ENCODE measurements at regions not wholly inside any gene's neighbourhood (a gene's known extent, or its start where the extent isn't known, plus 50 kb on each side); places are given as distances from the start of the nearest gene placed in this dataset.
A peak's percentile ranks its signal among the peaks of the same experiment; 100 is the strongest.

DNA sequence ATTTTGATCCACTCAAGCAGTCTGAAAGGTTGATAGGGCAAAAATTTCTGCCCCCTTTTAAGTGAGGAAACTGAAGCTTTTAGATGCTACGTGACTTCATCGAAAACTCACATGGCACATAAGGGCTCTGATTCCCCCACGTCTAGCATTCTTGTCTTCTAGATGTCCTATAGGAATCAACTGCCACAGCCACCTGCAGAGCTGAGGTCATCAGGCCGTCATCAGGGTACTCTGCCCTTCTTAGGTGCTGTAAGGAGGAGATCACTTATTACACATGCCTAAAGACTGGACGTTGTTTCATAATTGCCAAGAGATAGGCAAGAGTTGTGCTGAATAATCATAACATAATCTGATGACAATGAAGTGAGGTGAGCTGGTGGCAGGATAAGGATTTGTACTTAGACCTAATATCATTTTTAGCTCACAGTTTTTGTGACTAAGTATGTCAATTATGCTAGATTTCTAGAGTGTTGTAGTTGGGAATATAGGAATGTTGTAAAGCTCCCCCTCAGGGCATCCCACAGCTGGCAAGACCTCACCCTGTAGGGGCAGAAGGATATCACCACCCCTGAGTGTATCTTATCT, 349.4 kb downstream of the METTL15 start:
- no peak for DNase-seq

DNA sequence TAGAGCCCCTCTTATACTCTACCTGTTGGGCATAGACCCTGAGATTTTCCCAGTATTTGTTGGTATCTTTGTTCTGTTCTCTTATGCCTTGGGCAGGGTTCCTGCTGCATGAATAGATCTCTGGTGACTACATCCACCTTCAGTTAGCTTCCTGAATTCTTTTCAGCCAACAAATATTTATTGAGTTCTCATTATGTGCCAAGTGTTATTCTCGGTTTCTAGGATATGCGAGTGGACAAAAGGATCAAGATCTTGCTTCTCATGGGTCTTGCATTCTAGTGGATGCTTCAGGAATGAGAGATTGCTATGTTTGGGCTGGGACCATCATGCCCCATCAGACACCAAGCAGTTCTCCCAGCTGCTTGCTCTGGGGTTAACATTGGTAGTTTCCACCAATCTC, 340.0 kb downstream of the METTL15 start:
- no peak for DNase-seq

DNA sequence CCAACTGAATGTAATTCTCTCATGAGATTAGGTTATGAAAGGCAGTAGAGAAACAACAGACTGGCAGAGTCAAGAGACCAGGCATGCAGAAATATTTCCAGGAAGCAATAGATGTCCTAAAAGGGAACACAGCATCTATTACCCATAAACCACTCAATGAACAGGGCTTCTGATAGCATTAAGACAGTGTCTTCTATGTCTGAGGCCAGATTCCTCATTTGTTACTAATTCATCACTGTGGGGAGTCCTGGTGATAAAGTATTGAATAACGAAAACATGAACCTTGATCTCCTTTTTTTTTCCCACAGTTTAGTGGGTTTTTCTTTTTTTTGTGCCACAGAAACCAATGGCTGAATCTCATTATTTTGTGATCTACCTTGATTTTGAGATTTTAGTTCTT, 339.0 kb downstream of the METTL15 start:
- no peak for DNase-seq

DNA sequence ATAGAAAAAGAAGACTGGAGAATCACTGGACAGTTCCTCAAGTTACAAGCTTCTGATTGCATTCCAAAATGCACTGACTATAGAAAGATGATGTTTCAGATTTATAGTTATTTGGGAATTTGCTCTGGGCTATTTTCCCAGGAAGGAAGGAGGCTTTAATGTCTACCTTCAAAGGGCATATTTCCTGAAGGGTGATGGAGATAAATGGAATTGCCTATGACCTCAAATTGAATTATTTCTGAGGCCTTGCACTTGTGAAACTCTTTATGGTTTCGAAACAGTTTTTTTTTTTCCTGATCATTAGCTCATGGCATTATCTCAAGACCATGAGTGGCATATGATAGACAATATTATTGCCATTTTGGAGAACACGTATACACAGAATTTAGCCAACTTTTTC, 333.9 kb downstream of the METTL15 start:
- DNase-seq, result no peak

DNA sequence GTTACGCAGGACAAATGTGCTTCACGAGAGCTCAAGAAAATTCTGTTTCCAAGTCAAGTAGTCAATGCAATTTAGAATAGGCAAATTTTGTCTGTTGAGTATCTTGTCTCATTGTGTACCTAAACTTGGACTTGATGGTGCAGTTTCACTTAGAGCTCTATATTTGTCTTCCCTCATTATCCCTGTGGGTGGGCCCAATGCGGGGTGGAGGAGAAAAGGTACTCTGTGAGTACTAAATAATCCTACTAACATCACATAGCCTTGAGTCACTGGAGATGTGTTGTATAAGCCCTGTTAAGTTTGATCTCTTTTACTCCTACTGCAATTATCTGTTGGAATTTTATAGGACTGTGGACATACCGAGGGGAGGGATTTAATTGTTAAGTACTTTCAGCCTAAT, 331.2 kb downstream of the METTL15 start:
- DNase-seq, result no peak

- DNase-seq, result no peak
Observed at GRCh38 chr11:28420099-28420498, 311.9 kb downstream of the METTL15 start.

- DNase-seq, result peak; percentile 15
Observed at GRCh38 chr11:28417601-28418323, 309.6 kb downstream of the METTL15 start.

DNA sequence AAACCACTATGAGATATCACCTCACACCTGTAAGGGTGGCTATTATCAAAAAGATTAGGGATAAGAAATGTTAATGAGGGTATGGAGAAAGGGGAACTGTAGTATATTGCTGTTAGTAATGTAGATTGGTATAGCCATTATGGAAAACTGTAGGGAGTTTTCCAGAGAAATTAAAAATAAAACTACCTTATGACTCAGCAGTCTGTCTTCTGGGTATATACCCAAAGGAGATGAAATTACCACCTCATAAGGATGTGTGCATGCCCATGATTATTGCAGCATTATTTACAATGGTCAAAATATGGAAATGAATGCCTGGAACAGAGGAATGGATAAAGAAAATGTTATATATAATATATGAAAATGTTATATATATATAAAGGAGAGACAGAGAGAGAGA, 303.8 kb downstream of the METTL15 start:
- no peak for DNase-seq

DNA sequence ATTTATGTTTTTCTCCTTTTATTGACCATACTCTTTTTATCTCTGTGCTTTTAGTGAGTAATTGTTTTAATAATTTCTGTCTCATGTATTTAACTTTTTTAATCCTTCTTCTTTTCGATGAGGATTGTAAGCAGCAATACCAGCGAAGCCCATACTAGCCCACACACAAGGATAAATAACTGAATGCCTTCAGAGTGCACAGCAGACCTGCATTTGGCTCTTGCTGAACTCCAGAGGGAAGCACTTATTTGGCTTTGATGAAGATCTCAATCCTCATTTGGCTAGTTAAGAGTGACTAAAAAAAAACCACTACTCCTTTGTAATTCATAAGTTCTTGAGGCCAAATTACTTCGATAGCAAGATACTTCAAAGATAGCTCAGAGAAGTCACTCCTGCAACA, 293.3 kb downstream of the METTL15 start:
- no peak for DNase-seq

DNA sequence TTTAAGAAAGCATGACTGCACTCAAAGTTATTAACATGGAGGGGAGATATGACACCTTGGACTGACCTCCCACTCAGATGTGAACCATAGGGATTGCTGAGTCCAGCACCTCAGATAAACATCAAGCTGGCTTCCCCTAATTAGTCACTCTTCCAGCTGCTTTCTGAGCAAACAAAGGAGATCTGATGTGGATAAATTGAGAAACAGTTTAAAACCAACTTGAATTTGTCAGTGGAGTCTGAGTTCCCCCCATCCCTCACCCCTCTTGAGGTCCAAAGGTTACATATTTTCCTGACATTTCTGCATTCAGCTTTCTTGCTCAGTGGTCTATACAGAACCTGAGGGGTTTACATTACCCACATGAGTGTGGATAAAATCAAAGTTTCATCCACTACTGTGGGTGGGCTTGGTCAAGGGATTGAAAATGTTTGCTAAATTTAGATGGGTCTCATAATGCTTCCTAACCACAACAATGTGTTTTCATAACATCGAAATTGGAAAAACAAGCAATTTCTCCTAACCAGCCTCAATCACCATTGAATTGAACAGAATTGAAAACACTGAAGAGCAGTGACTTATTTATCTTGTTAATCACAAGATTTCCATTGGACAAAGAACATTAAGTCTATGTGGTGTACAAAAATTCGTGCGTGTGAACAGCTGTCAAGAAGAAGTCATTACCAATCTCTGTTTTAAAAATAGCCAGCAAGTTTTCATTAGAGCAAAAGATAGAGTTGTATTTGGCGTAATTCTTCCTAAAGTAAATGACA, 292.3 kb downstream of the METTL15 start:
- DNase-seq, result peak; percentile 32

- DNase-seq, result no peak
Observed at GRCh38 chr11:28393348-28393747, 285.2 kb downstream of the METTL15 start.

GRCh38 chr11:28384418-28384817, 276.2 kb downstream of the METTL15 start:
- DNase-seq, result no peak

GRCh38 chr11:28383456-28383855, 275.3 kb downstream of the METTL15 start:
- no peak for DNase-seq

Data from eye (tissue), 1 donor.